ENCODE measurements at regions not wholly inside any gene's neighbourhood (a gene's known extent, or its start where the extent isn't known, plus 50 kb on each side); places are given as distances from the start of the nearest gene placed in this dataset.

GRCh38 chr15:70197945-70198361, 100.2 kb upstream of the TLE3 start:
- no peak for TF ChIP-seq CTCF (IDR thresholded peaks at IDR 0.05)
- TF ChIP-seq POLR2A (IDR thresholded peaks at IDR 0.05), result no peak
